ENCODE measurements at regions not wholly inside any gene's neighbourhood (a gene's known extent, or its start where the extent isn't known, plus 50 kb on each side); places are given as distances from the start of the nearest gene placed in this dataset.

DNA sequence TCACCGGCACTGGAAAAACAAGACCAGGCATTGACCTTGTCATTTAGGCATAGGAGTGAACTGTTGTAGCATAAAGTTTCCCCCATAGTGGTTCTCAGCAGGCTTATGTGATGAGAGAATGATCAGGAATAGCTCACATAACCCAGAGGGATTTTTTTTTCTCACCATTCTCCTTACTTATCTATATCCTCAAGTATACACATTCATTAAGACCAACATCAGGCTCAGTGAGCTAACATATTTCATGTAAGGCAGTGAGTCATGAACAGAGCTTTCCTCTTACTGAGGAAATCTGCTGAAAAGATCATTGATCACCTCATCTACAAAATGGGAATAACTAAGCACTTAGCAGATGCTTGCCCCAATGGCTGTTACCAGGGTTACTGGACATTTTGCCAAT, 396.6 kb upstream of the TMCO5A start:
- no peak for DNase-seq (ENCODE audit: extremely low read depth, low read depth)
- TF ChIP-seq, protein P1, sequence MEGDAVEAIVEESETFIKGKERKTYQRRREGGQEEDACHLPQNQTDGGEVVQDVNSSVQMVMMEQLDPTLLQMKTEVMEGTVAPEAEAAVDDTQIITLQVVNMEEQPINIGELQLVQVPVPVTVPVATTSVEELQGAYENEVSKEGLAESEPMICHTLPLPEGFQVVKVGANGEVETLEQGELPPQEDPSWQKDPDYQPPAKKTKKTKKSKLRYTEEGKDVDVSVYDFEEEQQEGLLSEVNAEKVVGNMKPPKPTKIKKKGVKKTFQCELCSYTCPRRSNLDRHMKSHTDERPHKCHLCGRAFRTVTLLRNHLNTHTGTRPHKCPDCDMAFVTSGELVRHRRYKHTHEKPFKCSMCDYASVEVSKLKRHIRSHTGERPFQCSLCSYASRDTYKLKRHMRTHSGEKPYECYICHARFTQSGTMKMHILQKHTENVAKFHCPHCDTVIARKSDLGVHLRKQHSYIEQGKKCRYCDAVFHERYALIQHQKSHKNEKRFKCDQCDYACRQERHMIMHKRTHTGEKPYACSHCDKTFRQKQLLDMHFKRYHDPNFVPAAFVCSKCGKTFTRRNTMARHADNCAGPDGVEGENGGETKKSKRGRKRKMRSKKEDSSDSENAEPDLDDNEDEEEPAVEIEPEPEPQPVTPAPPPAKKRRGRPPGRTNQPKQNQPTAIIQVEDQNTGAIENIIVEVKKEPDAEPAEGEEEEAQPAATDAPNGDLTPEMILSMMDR (IDR thresholded peaks at IDR 0.05; ENCODE audit: low read depth, low read length) = no peak

DNA sequence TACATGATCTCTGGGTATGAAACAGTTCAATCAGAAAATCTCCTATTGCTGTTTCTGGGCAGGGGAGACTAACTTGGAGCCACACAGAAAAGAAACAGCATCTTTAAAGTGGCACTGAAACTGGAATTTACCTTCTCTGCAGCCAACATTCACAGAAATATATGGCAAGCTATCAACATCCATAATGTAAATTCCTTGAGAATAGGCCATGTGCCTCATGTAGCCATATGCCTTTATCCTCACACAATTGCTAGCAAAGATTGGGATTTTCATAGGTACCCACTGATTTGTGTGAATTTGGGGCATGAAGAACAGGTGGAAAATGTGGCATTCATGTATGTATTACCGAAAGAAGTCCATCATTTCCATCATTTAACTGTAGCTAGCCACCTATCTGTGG, 386.3 kb upstream of the TMCO5A start:
- DNase-seq (ENCODE audit: extremely low read depth, low read depth) = no peak
- TF ChIP-seq, protein P1 (IDR thresholded peaks at IDR 0.05; ENCODE audit: low read depth, low read length) = no peak

DNA sequence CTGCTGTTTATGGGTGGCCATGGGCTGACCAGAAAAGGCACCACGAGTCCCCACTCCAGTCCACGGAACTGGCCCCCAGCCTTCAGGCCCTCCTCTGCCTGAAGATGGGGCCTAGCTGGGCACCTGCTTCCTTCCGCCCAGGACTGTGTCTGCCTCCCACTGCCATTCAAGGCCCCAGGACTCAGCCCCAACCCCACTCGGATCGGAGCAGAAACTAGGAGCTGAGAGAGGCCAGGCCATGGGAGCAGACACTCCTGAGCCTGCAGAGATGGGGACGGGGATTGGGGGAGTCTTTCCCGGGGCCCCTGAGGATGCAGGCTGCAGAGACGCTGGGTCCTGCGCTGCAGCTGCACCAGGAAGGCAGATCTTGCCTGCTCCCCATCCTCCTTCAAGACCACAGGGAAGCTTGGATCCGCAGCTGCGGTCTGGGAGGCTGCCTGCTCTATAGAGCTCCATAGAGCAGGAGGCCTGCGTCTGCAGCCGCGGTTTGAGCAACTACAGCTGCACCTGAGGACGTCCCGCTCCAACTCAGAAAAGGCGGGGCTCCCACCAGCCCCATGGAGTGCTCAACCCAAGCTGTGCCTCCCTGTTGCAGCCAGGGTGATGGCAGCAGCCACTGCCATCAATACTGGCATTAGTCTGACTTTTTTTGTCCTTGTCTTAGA, 383.9 kb upstream of the TMCO5A start:
- no peak for DNase-seq (ENCODE audit: extremely low read depth, low read depth)
- TF ChIP-seq, protein P1 (IDR thresholded peaks at IDR 0.05; ENCODE audit: low read depth, low read length) = no peak

DNA sequence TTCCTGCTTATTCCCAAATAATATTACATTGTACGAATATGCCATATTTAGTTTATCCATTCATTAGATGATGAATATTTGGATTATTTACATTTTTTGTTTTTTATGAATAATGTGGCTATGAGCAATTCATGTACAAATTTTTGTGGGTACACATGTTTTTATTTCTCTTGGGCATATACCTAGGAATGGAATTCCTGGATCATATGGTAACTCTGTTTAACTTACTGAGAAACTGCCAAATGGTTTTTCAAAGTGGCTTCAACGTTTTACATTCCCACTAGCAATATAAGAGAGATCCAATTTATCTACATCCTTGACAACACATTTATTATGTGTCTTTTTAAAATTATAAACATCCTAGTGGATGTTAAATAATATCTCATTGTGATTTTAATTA, 362.0 kb upstream of the TMCO5A start:
- DNase-seq (ENCODE audit: extremely low read depth, low read depth) = no peak
- TF ChIP-seq, protein P1 (IDR thresholded peaks at IDR 0.05; ENCODE audit: low read depth, low read length) = no peak

DNA sequence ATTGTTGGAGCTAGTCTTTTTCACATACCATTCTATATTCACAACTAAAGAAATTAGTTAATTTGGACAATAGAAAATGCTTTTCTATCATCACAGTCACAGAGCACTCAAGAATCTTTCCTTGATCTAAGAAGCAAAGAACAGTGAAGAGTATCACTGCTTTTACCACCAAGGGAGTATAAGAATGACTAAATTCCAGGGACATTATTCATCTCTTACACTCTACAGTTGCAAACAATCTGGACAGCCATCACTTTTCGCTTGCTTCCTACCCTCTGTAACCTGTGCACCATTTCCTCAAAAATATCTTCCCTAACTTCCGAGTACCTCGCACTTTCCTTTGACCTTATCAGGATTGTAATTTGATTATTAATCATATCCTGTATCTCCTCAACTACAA, 359.5 kb upstream of the TMCO5A start:
- no peak for DNase-seq (ENCODE audit: extremely low read depth, low read depth)
- TF ChIP-seq, protein P1 (IDR thresholded peaks at IDR 0.05; ENCODE audit: low read depth, low read length) = no peak

DNA sequence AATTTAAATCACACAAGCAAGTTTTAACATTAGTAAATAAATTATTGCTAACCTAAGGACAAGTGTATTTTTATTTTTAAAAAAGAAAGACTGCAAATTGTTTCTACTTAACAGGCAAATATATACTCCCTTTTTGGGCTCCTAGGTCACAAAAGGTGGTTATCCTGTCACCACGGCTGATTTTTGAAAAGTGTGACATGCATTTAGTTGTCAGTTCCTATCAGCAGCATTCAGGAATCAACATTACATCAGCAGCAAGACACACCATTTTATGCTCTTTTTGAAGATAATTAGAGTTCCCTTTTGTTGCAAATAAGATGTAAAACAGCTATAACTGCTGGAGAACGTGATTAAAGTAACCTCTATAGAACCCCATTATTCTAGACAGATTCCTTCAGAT, 357.5 kb upstream of the TMCO5A start:
- DNase-seq (ENCODE audit: extremely low read depth, low read depth) = no peak
- TF ChIP-seq, protein P1 (IDR thresholded peaks at IDR 0.05; ENCODE audit: low read depth, low read length) = no peak

DNA sequence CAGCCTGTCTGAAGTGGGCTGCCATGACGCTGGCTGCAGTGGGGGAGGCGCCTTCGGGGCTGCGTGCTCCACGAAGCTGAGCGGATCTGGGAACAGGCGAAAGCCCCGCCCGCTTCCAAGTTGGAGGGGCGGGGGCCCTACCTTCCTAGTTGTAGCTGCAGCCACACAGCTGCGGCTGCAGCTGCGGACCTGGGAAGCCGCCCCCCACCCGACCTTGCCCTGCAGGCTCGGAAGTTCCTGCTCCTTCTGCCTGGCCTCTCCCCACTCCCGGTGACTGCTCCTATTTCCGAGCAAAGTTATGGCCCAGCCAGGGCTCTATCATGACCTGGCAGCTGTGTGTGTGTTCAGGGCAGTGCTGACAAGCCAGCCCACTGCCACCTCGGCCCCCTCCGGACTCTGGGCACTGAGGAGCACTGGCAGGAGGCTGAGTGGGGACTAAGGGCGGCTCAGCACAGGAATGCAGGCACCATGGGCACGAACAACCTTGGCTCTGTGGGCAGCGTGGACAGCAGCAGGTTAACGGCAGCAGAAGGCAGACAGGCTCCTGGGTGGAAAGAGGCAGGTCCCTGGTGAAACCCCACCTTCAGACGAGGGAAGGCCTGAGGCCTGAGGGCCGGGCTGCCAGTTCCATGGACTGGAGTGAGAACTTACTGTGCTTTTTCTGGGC, 352.4 kb upstream of the TMCO5A start:
- TF ChIP-seq, protein P1 (IDR thresholded peaks at IDR 0.05; ENCODE audit: low read depth, low read length) = no peak
- DNase-seq (ENCODE audit: extremely low read depth, low read depth) = no peak

All from AG09319 (cell line).